ENCODE measurements at regions not wholly inside any gene's neighbourhood (a gene's known extent, or its start where the extent isn't known, plus 50 kb on each side); places are given as distances from the start of the nearest gene placed in this dataset.

- DNase-seq (ENCODE audit: low spot score): no peak
These were observed 585.8 kb downstream of the QKI start for GRCh38 chr6:164000276-164000675.

- DNase-seq (ENCODE audit: low spot score): peak; percentile 27
These were observed 585.1 kb downstream of the QKI start for GRCh38 chr6:163999475-164000125.

GRCh38 chr6:163998496-163998895 is 584.0 kb downstream of the QKI start:
- no peak for DNase-seq (ENCODE audit: low spot score)

DNA sequence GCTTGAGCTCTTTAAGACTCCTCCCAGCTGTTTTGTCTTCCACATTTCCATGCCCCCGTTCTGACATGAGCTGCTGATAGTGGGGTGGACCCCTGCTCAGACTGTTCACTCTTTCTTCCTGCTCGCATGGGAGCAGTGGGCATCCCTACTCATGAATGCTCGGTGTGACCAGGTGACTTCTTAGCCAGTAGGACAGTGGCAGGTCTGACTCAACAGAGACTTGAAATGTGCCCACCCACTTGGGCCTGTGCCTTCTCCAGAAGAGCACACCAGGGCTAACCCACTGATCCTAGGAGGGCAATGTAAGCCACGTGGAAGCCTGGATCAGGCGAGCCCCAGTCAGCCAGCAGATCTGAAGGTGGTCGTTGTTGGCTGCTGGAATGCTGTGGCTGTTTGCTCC is 582.0 kb downstream of the QKI start:
- DNase-seq (ENCODE audit: low spot score): no peak

DNA sequence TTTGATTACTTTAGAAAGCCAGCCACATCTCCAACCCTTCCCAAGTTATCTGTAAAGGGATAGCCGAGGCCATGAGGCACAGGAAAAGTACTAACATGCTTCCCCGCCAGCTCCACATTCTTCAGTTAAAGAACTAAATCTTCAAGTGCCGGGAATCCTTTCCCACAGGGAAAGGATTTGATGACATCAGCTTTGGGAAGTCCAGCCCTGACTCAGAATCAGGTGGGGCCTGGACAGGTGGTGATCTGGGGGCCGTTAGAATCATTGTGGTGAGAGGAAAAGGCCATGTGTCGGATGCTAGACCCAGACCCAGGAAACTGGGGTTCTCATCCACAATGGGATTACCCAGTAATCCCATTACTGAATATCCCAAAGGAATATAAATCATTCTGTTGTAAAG is 580.0 kb downstream of the QKI start:
- no peak for DNase-seq (ENCODE audit: low spot score)

DNA sequence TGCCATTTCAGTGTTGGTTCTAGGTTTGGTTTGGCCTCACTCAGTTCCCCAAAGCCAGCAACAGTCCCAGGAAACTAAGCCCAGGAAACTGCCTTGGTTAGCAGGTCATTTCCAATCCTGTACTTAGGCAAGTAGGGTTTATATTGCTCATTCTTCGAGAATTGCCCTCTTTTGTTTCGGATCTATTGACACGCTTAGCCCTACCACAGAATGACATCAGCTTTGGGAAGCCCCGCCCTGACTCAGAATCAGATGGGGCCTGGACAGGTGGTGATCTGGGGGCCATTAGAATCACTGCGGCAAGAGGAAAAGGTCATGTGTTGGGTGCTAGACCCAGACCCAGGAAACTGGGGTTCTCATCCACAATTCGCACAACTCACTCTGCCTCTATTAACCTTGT is 578.2 kb downstream of the QKI start:
- DNase-seq (ENCODE audit: low spot score): no peak

GRCh38 chr6:163992056-163992455 is 577.5 kb downstream of the QKI start:
- DNase-seq (ENCODE audit: low spot score): no peak

DNA sequence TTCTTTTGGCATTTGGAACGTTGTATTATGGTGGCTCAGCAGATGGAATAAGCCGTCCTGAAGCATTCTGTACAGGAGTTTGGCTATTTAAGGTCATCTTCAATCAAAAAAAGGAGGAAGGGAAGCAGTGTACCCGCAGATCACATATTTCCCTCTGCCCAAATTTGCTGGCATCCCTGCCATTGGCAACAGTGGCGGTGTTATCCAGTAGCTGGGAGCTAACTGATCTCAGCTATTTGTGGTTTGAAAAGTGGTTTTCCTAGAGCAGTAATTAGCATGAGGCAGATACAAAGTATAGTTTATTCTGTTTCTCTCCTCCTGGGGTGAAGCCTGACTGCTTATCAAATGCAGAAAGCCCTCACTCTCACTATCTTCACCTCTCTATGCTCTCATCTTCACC is 576.8 kb downstream of the QKI start:
- no peak for DNase-seq (ENCODE audit: low spot score)

DNA sequence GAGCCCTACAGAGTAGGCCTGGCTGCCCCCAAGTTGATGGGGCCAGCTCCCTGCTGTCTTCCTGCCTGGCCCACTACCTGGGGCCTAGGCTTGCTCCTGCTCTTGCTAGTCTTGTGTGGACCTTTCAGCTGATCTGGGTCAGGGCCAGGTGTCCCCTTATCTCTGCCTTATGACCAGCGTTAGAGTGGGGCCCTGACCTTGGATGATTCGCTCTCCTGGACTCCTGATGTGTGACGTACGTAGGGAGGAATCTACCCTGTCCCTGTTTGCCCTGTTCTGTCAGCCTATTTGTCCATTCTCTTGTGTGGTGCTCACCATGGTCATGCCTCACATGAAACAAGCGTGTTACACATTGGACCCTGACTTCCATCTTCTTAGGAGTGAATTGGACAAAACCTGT is 571.8 kb downstream of the QKI start:
- no peak for DNase-seq (ENCODE audit: low spot score)

DNA sequence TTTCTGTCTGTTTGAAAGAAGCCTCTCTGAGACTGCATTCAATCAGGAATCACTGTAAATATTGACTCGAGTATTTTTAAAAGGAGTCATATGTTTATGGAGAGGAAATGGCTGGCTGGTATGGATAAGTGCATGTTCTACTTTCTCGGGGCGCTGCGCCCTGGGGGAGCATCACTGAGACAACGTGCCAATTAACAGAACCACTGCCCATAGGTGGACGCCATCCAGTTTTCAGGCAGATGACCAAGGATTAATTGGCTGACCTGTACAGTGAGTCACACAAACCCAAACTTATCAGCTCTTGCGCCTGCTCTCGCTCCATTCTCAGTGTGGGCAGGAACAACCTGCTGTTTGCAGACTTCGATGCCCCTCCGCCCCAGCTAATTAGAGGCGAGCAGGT is 571.2 kb downstream of the QKI start:
- DNase-seq (ENCODE audit: low spot score): no peak

- no peak for DNase-seq (ENCODE audit: low spot score)
These were observed 570.5 kb downstream of the QKI start for GRCh38 chr6:163985040-163985439.

DNA sequence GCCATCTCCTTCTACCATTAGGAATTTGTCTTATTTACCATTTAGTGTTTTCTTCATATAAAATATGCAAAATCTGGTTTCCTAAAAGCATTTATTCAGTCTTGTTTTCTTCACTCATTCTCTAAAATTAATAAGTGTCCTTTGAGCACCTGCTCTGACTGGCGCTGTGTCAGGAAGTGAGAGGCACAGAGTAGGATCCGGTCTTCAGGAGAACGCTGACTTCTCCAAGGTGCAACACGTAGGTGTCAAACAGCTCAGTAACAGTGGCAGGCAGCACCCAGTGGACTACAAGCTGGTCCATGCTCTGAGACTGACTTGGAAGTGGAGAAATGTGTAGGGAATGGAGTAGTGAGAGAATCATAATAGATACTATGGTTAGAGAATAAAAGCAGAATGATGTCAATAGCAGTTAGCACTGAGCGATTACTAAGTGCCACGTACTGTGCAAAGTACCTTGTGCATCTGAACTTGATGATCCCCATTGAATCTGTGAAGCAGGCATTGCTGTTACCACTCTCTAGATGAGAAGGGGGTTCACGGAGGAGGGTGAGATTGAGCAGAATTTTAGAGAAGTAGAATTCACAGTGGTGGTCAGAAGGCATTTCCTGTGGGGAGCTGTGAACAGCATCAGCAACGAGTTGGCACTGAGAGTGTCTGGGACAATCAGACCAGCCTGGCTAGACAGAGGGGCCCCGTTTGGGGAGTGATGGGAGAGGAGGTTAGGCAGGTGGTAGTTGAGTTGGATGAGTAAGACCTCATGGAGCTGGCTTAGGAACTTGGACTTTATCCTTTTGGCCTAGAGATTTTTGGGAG is 569.8 kb downstream of the QKI start:
- no peak for DNase-seq (ENCODE audit: low spot score)

GRCh38 chr6:163983679-163984078 is 569.2 kb downstream of the QKI start:
- no peak for DNase-seq (ENCODE audit: low spot score)

DNA sequence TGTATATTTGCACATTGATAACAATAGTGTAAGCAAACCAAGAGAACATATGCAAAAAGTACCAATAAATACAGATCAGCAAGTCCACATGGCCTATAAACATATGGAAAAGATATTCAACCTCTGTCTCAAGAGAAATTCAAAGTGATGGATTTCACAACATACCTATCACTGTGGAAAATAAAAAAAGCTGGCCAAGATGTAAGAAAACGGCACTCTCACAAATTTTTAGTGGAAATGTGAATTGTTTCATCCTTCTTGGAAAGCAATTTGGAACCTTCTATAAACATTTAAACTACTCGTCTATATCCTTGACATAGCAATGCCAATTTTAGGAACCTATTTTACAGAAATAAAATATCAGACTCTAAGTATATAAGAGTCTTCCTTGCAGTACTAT is 559.8 kb downstream of the QKI start:
- no peak for DNase-seq (ENCODE audit: low spot score)

GRCh38 chr6:163971841-163972838 is 557.6 kb downstream of the QKI start:
- DNase-seq (ENCODE audit: low spot score): no peak

GRCh38 chr6:163970846-163971564 is 556.5 kb downstream of the QKI start:
- DNase-seq (ENCODE audit: low spot score): no peak

- DNase-seq (ENCODE audit: low spot score): peak; percentile 70
These were observed 551.2 kb downstream of the QKI start for GRCh38 chr6:163965426-163966348.

DNA sequence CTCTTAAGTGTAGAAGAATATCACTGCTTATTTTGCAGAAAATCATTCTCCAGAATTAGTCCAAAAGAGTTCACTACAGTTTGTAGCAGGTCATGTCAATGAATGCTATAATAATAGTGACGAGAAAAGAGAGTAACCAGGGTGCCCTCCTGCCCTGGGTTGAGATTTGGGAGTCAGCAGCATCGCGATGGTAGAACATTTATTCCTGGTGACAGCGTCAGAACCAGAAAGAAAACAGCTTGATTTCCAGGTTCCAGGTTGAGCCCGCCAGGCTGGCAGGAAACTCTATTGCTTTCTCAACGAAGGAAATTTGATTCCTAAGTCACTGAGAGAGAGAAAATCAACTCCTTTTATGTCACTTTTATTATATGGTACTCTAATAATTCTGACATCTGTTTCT is 550.3 kb downstream of the QKI start:
- DNase-seq (ENCODE audit: low spot score): no peak

GRCh38 chr6:163963205-163964120 is 548.9 kb downstream of the QKI start:
- DNase-seq (ENCODE audit: low spot score): no peak

All from umbilical cord (tissue), 1 donor.